ENCODE measurements at regions not wholly inside any gene's neighbourhood (a gene's known extent, or its start where the extent isn't known, plus 50 kb on each side); places are given as distances from the start of the nearest gene placed in this dataset.
"Not testable (repeated sequence)": the region's sequence is repeated elsewhere in the genome, so short reads cannot be mapped to it uniquely, and the experiment has no call there.

- Histone ChIP-seq H3K4me1 (no peaks in the 10 kb centered on the region), H3K27me3 (no peaks in the 10 kb centered on the region), H3K27ac (no peak overlapping the region), H3K36me3 (no peaks in the 10 kb centered on the region), H3K4me3 (no peak overlapping the region), H3K9me3 (replicated peaks) (no peaks in the 10 kb centered on the region)
- no peak for DNase-seq
Observed at GRCh38 chr13:43946281-43946680, 66.6 kb downstream of the LACC1 start.

- Histone ChIP-seq H3K4me1 (no peaks in the 10 kb centered on the region), H3K27me3 (no peaks in the 10 kb centered on the region), H3K27ac (no peak overlapping the region), H3K36me3 (no peaks in the 10 kb centered on the region), H3K4me3 (no peak overlapping the region), H3K9me3 (replicated peaks) (no peaks in the 10 kb centered on the region)
- no peak for DNase-seq
Observed at GRCh38 chr13:43947897-43948458, 68.3 kb downstream of the LACC1 start.

- Histone ChIP-seq H3K9me3 (replicated peaks) (no peaks in the 10 kb centered on the region), H3K4me3 (no peak overlapping the region), H3K27me3 (no peaks in the 10 kb centered on the region), H3K4me1 (no peaks in the 10 kb centered on the region), H3K27ac (no peak overlapping the region), H3K36me3 (no peaks in the 10 kb centered on the region)
- no peak for DNase-seq
Observed at GRCh38 chr13:43953370-43953769, 73.7 kb downstream of the LACC1 start.

- H3K27me3 ChIP-seq; DNase-seq; H3K27ac ChIP-seq; H3K4me1 ChIP-seq; H3K9me3 ChIP-seq (replicated peaks); H3K4me3 ChIP-seq; H3K36me3 ChIP-seq: not testable (repeated sequence)
Observed at GRCh38 chr13:43956975-43957374, 77.3 kb downstream of the LACC1 start.

- no peak for DNase-seq
- Histone ChIP-seq H3K27ac (no peak overlapping the region), H3K9me3 (replicated peaks) (no peaks in the 10 kb centered on the region), H3K36me3 (no peaks in the 10 kb centered on the region), H3K4me3 (no peak overlapping the region), H3K27me3 (no peaks in the 10 kb centered on the region), H3K4me1 (no peaks in the 10 kb centered on the region)
Observed at GRCh38 chr13:43959291-43959690, 79.6 kb downstream of the LACC1 start.

- Histone ChIP-seq H3K27ac (no peak overlapping the region), H3K27me3 (no peaks in the 10 kb centered on the region), H3K36me3 (no peaks in the 10 kb centered on the region), H3K4me1 (no peaks in the 10 kb centered on the region), H3K4me3 (no peak overlapping the region), H3K9me3 (replicated peaks) (no peaks in the 10 kb centered on the region)
- DNase-seq, result no peak
Observed at GRCh38 chr13:43961909-43962308, 82.2 kb downstream of the LACC1 start.

GRCh38 chr13:43963726-43964125, 84.0 kb downstream of the LACC1 start:
- Histone ChIP-seq H3K27ac (no peak overlapping the region), H3K4me1 (no peaks in the 10 kb centered on the region), H3K9me3 (replicated peaks) (no peaks in the 10 kb centered on the region), H3K36me3 (no peaks in the 10 kb centered on the region), H3K27me3 (no peaks in the 10 kb centered on the region), H3K4me3 (no peak overlapping the region)
- no peak for DNase-seq

- H3K27me3 ChIP-seq, result no peaks in the 10 kb centered on the region
- no peaks in the 10 kb centered on the region for H3K9me3 ChIP-seq (replicated peaks)
- no peak for DNase-seq
- H3K36me3 ChIP-seq, result no peaks in the 10 kb centered on the region
- H3K27ac ChIP-seq, result no peak overlapping the region
- no peaks in the 10 kb centered on the region for H3K4me1 ChIP-seq
- no peak overlapping the region for H3K4me3 ChIP-seq
Observed at GRCh38 chr13:43964698-43965458, 85.2 kb downstream of the LACC1 start.

GRCh38 chr13:43965459-43965845, 85.7 kb downstream of the LACC1 start:
- Histone ChIP-seq H3K4me1 (no peaks in the 10 kb centered on the region), H3K27me3 (no peaks in the 10 kb centered on the region), H3K27ac (no peak overlapping the region), H3K9me3 (replicated peaks) (no peaks in the 10 kb centered on the region), H3K4me3 (no peak overlapping the region), H3K36me3 (no peaks in the 10 kb centered on the region)
- no peak for DNase-seq

GRCh38 chr13:43968251-43968942, 88.7 kb downstream of the LACC1 start:
- not testable (repeated sequence) for H3K4me3 ChIP-seq; H3K4me1 ChIP-seq; H3K27me3 ChIP-seq; DNase-seq; H3K36me3 ChIP-seq; H3K27ac ChIP-seq; H3K9me3 ChIP-seq (replicated peaks)

- H3K27me3 ChIP-seq; H3K9me3 ChIP-seq (replicated peaks); H3K4me1 ChIP-seq; H3K36me3 ChIP-seq; H3K27ac ChIP-seq; DNase-seq; H3K4me3 ChIP-seq: not testable (repeated sequence)
Observed at GRCh38 chr13:43968943-43969690, 89.4 kb downstream of the LACC1 start.

GRCh38 chr13:43969919-43970318, 90.2 kb downstream of the LACC1 start:
- H3K27me3 ChIP-seq; H3K27ac ChIP-seq; H3K4me1 ChIP-seq; H3K9me3 ChIP-seq (replicated peaks); H3K36me3 ChIP-seq; H3K4me3 ChIP-seq; DNase-seq: not testable (repeated sequence)

GRCh38 chr13:43970520-43971242, 91.0 kb downstream of the LACC1 start:
- not testable (repeated sequence) for H3K27ac ChIP-seq; H3K4me1 ChIP-seq; H3K27me3 ChIP-seq; H3K4me3 ChIP-seq; H3K9me3 ChIP-seq (replicated peaks); H3K36me3 ChIP-seq; DNase-seq

- H3K4me3 ChIP-seq; H3K36me3 ChIP-seq; H3K27ac ChIP-seq; H3K9me3 ChIP-seq (replicated peaks); H3K4me1 ChIP-seq; H3K27me3 ChIP-seq; DNase-seq: not testable (repeated sequence)
Observed at GRCh38 chr13:43971324-43971723, 91.6 kb downstream of the LACC1 start.

GRCh38 chr13:43977911-43978310, 98.2 kb downstream of the LACC1 start:
- no peaks in the 10 kb centered on the region for H3K4me1 ChIP-seq
- no peaks in the 10 kb centered on the region for H3K27me3 ChIP-seq
- H3K27ac ChIP-seq, result no peak overlapping the region
- H3K9me3 ChIP-seq (replicated peaks), result no peaks in the 10 kb centered on the region
- no peak for DNase-seq
- no peaks in the 10 kb centered on the region for H3K36me3 ChIP-seq
- H3K4me3 ChIP-seq, result no peak overlapping the region

All from SJCRH30 (cell line).